Activated CD4-positive, alpha-beta T cell treated with anti-CD3 and anti-CD28 coated beads for 36 hours (primary cell): ENCODE measurements at regions not wholly inside any gene's neighbourhood (a gene's known extent, or its start where the extent isn't known, plus 50 kb on each side); places are given as distances from the start of the nearest gene placed in this dataset.
A peak's percentile ranks its signal among the peaks of the same experiment; 100 is the strongest.

Experiments used
- ATAC-seq: fragments of 200-7000 bp; cut with Tn5 transposase; one replicate; pipeline ENCODE4 v1.10.0; 2021; ENCODE audit warnings: mild to moderate bottlenecking, moderate library complexity
- CTCF ChIA-PET: fragments of 350-600 bp; sonication (Branson Sonifier 250); formaldehyde crosslinking; loops from one replicate; lab custom pipeline; 2021; ENCODE audit warnings: antibody characterized with exemption; lab: Charles Lee
- POLR2A ChIA-PET: fragments of 350-600 bp; sonication (Branson Sonifier 250); formaldehyde crosslinking; loops from one replicate; lab custom pipeline; 2021; ENCODE audit warnings: antibody characterized with exemption, inconsistent platforms; lab: Charles Lee
- DNase-seq: peaks from one replicate; pipeline ENCODE4 v3.0.0-alpha.2; 2020
- H3K27ac Mint-ChIP-seq: one replicate; pipeline ENCODE4 v1.8.0; 2021; ENCODE audit warnings: mixed read lengths
- H3K27me3 Mint-ChIP-seq: one replicate; pipeline ENCODE4 v1.8.0; 2021; ENCODE audit warnings: mixed read lengths
- H3K36me3 Mint-ChIP-seq: one replicate; pipeline ENCODE4 v1.8.0; 2021; ENCODE audit warnings: low read depth, mixed read lengths
- H3K4me1 Mint-ChIP-seq: one replicate; pipeline ENCODE4 v1.8.0; 2021; ENCODE audit warnings: mixed read lengths
- H3K4me3 Mint-ChIP-seq: one replicate; pipeline ENCODE4 v1.8.0; 2021; ENCODE audit warnings: mild to moderate bottlenecking, moderate library complexity, mixed read lengths
- H3K9me3 Mint-ChIP-seq: one replicate; pipeline ENCODE4 v1.8.0; 2021; ENCODE audit warnings: low read depth, mixed read lengths
- intact Hi-C, 2 experiments: fragments of 100-400 bp; cut with DNase I in 1 of 2; cut with micrococcal nuclease in 1 of 2; formaldehyde crosslinking; loops; one replicate each; pipeline versions ENCODE4 v1.14.2 to v1.15.1; 2022 to 2024; cut with DNase I, micrococcal nuclease

- no peak for ATAC-seq
- CTCF ChIA-PET, result no interaction called here
Observed at GRCh38 chr2:128633501-128633900, 314.8 kb upstream of the HS6ST1 start.

DNA sequence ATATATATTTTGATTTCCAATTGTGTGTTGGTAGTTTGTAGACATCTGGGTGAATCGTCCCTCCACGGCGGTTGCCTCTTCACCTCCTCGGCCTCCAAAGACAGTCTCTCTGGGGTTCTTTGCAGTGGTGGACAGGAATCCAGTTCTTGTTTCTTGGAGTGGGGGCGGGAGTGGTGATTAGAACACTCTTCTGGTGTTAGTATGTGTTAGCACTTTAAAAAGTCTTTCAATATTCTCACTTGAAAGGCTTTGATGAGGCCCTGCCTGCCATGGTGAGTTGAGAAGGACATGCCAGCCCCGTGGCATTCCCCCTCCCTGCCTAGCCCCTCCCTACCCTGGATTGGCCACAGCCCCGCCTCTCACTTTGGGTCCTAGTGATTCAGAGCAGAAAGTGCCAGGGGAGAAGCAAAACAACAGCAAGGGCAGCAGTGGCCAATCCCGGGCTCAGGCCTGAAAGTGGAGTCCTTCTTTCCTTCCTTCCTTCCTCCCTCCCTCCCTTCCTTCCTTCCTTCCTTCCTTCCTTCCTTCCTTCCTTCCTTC lies 316.8 kb upstream of the HS6ST1 start:
- ChIA-PET POLR2A (no interaction called here), CTCF (no interaction called here)
- Mint-ChIP-seq H3K4me1 (no peaks in the 10 kb centered on the region), H3K4me3 (no peak overlapping the region), H3K9me3 (no peaks in the 10 kb centered on the region), H3K27ac (no peak overlapping the region), H3K36me3 (no peaks in the 10 kb centered on the region), H3K27me3 (peaks cover 1% of the 10 kb centered on the region)
- intact Hi-C loops, result no loop called here
- ATAC-seq (no peak), DNase-seq (no peak)

More at GRCh38 chr2:128633501-128633900, 314.8 kb upstream of the HS6ST1 start:
- intact Hi-C loops, result no loop called here
- Mint-ChIP-seq H3K4me3 (no peak overlapping the region), H3K36me3 (no peaks in the 10 kb centered on the region), H3K27me3 (peaks cover 3% of the 10 kb centered on the region), H3K9me3 (no peaks in the 10 kb centered on the region), H3K4me1 (no peaks in the 10 kb centered on the region), H3K27ac (no peak overlapping the region)
- POLR2A ChIA-PET, result no interaction called here
- no peak for DNase-seq

- intact Hi-C loops, result no loop called here
- Mint-ChIP-seq H3K4me3 (no peak overlapping the region), H3K4me1 (no peaks in the 10 kb centered on the region), H3K9me3 (no peaks in the 10 kb centered on the region), H3K27ac (no peak overlapping the region), H3K36me3 (no peaks in the 10 kb centered on the region), H3K27me3 (peaks cover 1% of the 10 kb centered on the region)
- DNase-seq, result no peak
- POLR2A ChIA-PET, result no interaction called here
- CTCF ChIA-PET, result no interaction called here
- ATAC-seq, result no peak
Observed at GRCh38 chr2:128636802-128637147, 318.1 kb upstream of the HS6ST1 start.

DNA sequence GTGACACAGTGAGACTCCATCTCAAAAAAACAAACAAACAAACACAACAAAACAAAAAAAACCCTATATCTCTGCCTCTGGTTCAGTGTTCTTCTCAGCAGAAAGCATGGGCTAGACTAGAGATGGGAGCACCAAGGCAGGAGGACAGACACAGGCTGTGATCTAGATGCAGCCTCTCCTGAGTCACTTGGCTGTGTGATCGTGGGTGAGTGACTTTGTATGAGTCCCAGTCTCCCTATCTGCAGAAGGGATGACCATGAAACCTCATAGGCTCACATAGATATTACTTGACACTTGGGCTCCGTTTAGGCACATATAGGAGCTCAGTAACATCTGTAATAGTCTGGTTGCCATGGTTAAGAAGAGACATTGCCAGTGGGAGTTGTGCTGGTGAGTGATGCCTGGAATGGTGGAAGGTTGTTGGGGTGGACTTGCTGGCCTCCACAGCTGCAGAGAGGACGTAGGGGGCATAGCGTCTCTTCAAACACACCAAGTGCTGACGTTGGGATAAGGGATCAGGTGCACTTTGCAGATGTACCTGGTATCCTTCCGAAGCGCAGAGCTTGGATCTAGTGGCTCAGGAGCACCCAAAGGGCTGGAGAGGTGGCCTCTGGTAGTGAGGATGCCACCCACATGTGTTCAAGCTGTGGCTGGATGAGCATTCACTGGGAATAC lies 318.9 kb upstream of the HS6ST1 start:
- peaks cover 1% of the 10 kb centered on the region for H3K27me3 Mint-ChIP-seq
- DNase-seq (no peak), ATAC-seq (no peak)
- H3K9me3 Mint-ChIP-seq, result no peaks in the 10 kb centered on the region
- no peak overlapping the region for H3K4me3 Mint-ChIP-seq
- H3K36me3 Mint-ChIP-seq, result no peaks in the 10 kb centered on the region
- ChIA-PET CTCF (interaction anchor here (0.7 kb wide), 1 partner anchor 12 kb away, joined by 3 read pairs; no protein-coding TSS in a partner anchor), POLR2A (no interaction called here)
- H3K4me1 Mint-ChIP-seq, result no peaks in the 10 kb centered on the region
- no peak overlapping the region for H3K27ac Mint-ChIP-seq
- intact Hi-C loops, result no loop called here

- Mint-ChIP-seq H3K36me3 (no peaks in the 10 kb centered on the region), H3K4me3 (no peak overlapping the region), H3K4me1 (no peaks in the 10 kb centered on the region), H3K27me3 (peaks cover 1% of the 10 kb centered on the region), H3K9me3 (no peaks in the 10 kb centered on the region), H3K27ac (no peak overlapping the region)
- CTCF ChIA-PET, result interaction anchor here (0.7 kb wide), 1 partner anchor 14 kb away, joined by 3 read pairs; no protein-coding TSS in a partner anchor
- no peak for DNase-seq
- POLR2A ChIA-PET, result no interaction called here
- intact Hi-C loops, result no loop called here
- no peak for ATAC-seq
Observed at GRCh38 chr2:128638341-128639119, 319.9 kb upstream of the HS6ST1 start.

DNA sequence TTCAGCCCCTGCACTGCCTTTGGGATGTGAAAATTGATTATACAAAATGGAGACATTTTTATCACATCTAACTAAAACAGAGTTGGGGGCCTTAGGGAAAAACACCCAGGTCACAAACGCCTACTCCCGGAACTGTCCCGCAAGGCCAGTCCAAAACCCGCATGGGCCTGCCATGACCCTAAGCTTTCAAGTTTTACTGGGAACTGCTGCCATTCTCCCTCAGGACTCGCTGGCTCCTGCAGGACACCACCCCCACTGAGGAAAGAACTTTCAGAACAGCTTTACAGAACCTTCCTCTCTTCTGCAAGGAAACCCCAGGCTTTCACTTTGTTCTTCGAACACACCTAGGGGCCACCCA lies 320.4 kb upstream of the HS6ST1 start:
- no peaks in the 10 kb centered on the region for H3K4me1 Mint-ChIP-seq
- no peaks in the 10 kb centered on the region for H3K9me3 Mint-ChIP-seq
- CTCF ChIA-PET, result interaction anchor here (0.7 kb wide), 1 partner anchor 15 kb away, joined by 3 read pairs; no protein-coding TSS in a partner anchor
- DNase-seq (no peak), ATAC-seq (no peak)
- H3K4me3 Mint-ChIP-seq, result no peak overlapping the region
- no peak overlapping the region for H3K27ac Mint-ChIP-seq
- no peaks in the 10 kb centered on the region for H3K36me3 Mint-ChIP-seq
- POLR2A ChIA-PET, result no interaction called here
- intact Hi-C loops, result no loop called here
- peaks cover 1% of the 10 kb centered on the region for H3K27me3 Mint-ChIP-seq

DNA sequence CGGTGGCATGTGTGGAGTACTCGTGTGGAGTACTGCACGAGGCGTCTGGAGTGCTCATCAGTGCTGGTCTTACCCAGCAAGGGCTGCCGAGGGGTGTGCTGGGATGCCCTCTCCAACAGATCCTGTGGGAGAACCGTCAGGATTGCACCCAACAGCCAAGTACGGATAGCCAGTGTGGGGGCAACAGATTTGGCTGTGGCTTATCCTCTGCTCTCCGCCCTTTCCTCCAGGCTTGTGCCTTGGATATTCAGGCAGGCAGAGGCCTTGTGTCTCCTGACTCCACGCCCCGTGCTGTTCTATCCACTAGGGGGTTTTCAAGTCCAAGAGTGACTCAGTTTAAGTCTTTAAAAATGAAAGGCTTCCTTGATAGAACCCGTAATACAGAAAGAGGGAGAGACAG lies 321.0 kb upstream of the HS6ST1 start:
- Mint-ChIP-seq H3K4me3 (no peak overlapping the region), H3K27ac (no peak overlapping the region), H3K4me1 (no peaks in the 10 kb centered on the region), H3K36me3 (no peaks in the 10 kb centered on the region), H3K9me3 (no peaks in the 10 kb centered on the region), H3K27me3 (peaks cover 1% of the 10 kb centered on the region)
- no peak for ATAC-seq
- ChIA-PET CTCF (no interaction called here), POLR2A (no interaction called here)
- intact Hi-C loops, result no loop called here
- DNase-seq, result no peak

GRCh38 chr2:128640166-128640844 lies 321.6 kb upstream of the HS6ST1 start:
- no peak overlapping the region for H3K27ac Mint-ChIP-seq
- ChIA-PET POLR2A (no interaction called here), CTCF (no interaction called here)
- H3K4me3 Mint-ChIP-seq, result no peak overlapping the region
- intact Hi-C loops, result no loop called here
- H3K9me3 Mint-ChIP-seq, result no peaks in the 10 kb centered on the region
- DNase-seq (no peak), ATAC-seq (no peak)
- peaks cover 1% of the 10 kb centered on the region for H3K27me3 Mint-ChIP-seq
- H3K4me1 Mint-ChIP-seq, result no peaks in the 10 kb centered on the region
- no peaks in the 10 kb centered on the region for H3K36me3 Mint-ChIP-seq

DNA sequence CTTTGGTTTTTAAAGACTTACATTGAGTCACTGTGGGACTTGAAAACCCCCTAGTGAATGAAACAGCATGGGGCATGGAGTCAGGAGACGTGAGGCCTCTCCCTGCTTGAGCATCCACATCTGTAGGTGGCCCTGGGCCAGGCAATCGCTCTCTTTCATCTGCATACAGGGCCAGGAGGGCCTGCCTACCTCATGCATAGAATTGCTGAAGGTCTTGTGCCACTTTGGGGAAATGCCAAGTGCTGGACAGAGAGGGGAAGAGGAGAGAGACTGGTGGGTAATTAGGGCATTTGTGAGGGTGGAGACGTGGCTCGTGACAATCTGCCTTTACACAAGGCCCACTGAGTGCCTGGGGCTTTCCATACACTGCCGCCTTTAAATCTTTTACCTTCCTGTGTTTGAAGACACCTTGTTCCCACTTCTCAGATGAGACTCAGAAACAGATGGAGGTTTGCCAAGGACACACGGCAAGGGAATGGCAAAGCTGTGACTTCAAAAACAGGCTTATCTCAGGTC lies 322.2 kb upstream of the HS6ST1 start:
- intact Hi-C loops, result no loop called here
- H3K4me3 Mint-ChIP-seq, result no peak overlapping the region
- ChIA-PET POLR2A (no interaction called here), CTCF (no interaction called here)
- ATAC-seq (no peak), DNase-seq (no peak)
- no peaks in the 10 kb centered on the region for H3K36me3 Mint-ChIP-seq
- no peaks in the 10 kb centered on the region for H3K4me1 Mint-ChIP-seq
- H3K9me3 Mint-ChIP-seq, result no peaks in the 10 kb centered on the region
- H3K27me3 Mint-ChIP-seq, result peaks cover 1% of the 10 kb centered on the region
- no peak overlapping the region for H3K27ac Mint-ChIP-seq

- Mint-ChIP-seq H3K9me3 (no peaks in the 10 kb centered on the region), H3K27me3 (peaks cover under 1% of the 10 kb centered on the region), H3K27ac (no peak overlapping the region), H3K4me1 (no peaks in the 10 kb centered on the region), H3K4me3 (no peak overlapping the region), H3K36me3 (no peaks in the 10 kb centered on the region)
- POLR2A ChIA-PET, result no interaction called here
- intact Hi-C loops, result no loop called here
- CTCF ChIA-PET, result no interaction called here
- no peak for DNase-seq
- peak; percentile 26 for ATAC-seq
Observed at GRCh38 chr2:128641421-128642080, 322.9 kb upstream of the HS6ST1 start.

DNA sequence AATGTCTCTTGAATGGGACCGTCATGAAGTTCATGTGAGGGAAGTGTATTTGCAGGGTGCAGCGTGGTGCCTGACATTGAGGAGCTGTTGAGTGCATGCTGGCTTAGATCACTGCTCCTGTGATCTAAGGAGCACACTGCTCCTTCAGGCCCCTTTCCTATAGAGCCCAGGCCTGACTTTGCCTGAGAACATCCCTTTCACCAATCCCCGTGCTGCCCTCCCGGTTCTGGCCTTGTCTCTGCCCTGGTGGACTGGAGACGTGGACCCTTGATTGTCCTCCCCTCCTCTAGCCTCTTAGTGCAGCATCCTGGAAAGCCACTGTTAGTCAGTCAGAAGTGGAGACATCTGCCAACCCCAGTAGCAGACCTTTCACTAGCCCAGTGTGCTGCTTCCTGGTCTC lies 323.6 kb upstream of the HS6ST1 start:
- H3K4me3 Mint-ChIP-seq, result no peak overlapping the region
- ChIA-PET CTCF (no interaction called here), POLR2A (no interaction called here)
- DNase-seq, result no peak
- H3K27ac Mint-ChIP-seq, result no peak overlapping the region
- intact Hi-C loops, result no loop called here
- no peaks in the 10 kb centered on the region for H3K36me3 Mint-ChIP-seq
- H3K4me1 Mint-ChIP-seq, result no peaks in the 10 kb centered on the region
- ATAC-seq, result no peak
- H3K27me3 Mint-ChIP-seq, result no peaks in the 10 kb centered on the region
- no peaks in the 10 kb centered on the region for H3K9me3 Mint-ChIP-seq
